H1 (cell line): ENCODE measurements at regions not wholly inside any gene's neighbourhood (a gene's known extent, or its start where the extent isn't known, plus 50 kb on each side); places are given as distances from the start of the nearest gene placed in this dataset.

ENCODE experiments used
- CTCF ChIA-PET: fragments of 300-600 bp; sonication (Branson Sonifier 250); formaldehyde crosslinking; loops from one replicate; lab custom pipeline; 2021; ENCODE audit not compliant: partially characterized antibody; lab: Charles Lee
- POLR2A ChIA-PET: fragments of 300-600 bp; sonication (Branson Sonifier 250); formaldehyde crosslinking; loops from one replicate; lab custom pipeline; 2021; ENCODE audit warnings: inconsistent platforms; ENCODE audit not compliant: partially characterized antibody; lab: Charles Lee
- DNase-seq, 2 experiments: peaks; one replicate each; pipeline versions ENCODE4 v3.0.0 to v3.0.0-alpha.2; 2010 to 2022; ENCODE audit warnings: low spot score in 2 of 2, low read depth in 1 of 2, mixed read lengths in 1 of 2
- FAIRE-seq: peaks from 2 replicates; lab custom pipeline; 2011; peaks lifted over from hg19 to GRCh38; lab: Jason Lieb, UNC
- H2AFZ ChIP-seq: 2 replicates; pipeline ENCODE4 v1.8.1; 2012; ENCODE audit warnings: low read length, inconsistent platforms
- H2AK5ac ChIP-seq: 2 replicates; pipeline ENCODE4 v1.6.1; 2013; ENCODE audit warnings: low read depth, low read length
- H2BK120ac ChIP-seq: replicated peaks from 2 replicates; pipeline ENCODE3; 2013; ENCODE audit warnings: low read depth, low read length, inconsistent platforms
- H2BK12ac ChIP-seq: 2 replicates; pipeline ENCODE4 v1.6.1; 2013; ENCODE audit warnings: low read depth, low read length
- H2BK15ac ChIP-seq: 2 replicates; pipeline ENCODE4 v1.6.1; 2013; ENCODE audit warnings: low read length
- H2BK20ac ChIP-seq: 2 replicates; pipeline ENCODE4 v1.6.1; 2013; ENCODE audit warnings: low read length
- H2BK5ac ChIP-seq: 2 replicates; pipeline ENCODE4 v1.6.1; 2013; ENCODE audit warnings: low read depth, low read length
- H3K14ac ChIP-seq: 2 replicates; pipeline ENCODE4 v1.6.1; 2013; ENCODE audit warnings: inconsistent platforms; ENCODE audit not compliant: insufficient read length
- H3K18ac ChIP-seq: 2 replicates; pipeline ENCODE4 v1.6.1; 2013; ENCODE audit warnings: low read length; ENCODE audit errors: extremely low read depth
- H3K23ac ChIP-seq: 2 replicates; pipeline ENCODE4 v1.6.1; 2013; ENCODE audit warnings: inconsistent platforms; ENCODE audit not compliant: insufficient read length
- H3K23me2 ChIP-seq: 2 replicates; pipeline ENCODE4 v1.6.1; 2013; ENCODE audit warnings: low read depth, low read length
- H3K27ac ChIP-seq: 2 replicates; pipeline ENCODE4 v1.6.1; 2011; ENCODE audit warnings: low read depth, low read length, inconsistent platforms
- H3K27me3 ChIP-seq, 4 experiments: replicated peaks in 1 of 4; 1 replicate in 1 of 4; 2 replicates in 3 of 4; pipeline versions ENCODE4 v1.6.1 to v1.8.1; 2011 to 2013; ENCODE audit warnings: low read length in 3 of 4, mild to moderate bottlenecking in 3 of 4, inconsistent platforms in 2 of 4, mixed read lengths in 2 of 4, moderate library complexity in 1 of 4; ENCODE audit not compliant: control insufficient read depth in 3 of 4, insufficient read depth in 3 of 4; ENCODE audit errors: extremely low read depth in 1 of 4
- H3K36me3 ChIP-seq, 4 experiments: 2 replicates each; pipeline versions ENCODE4 v1.6.1 to v1.8.1; 2011 to 2013; ENCODE audit warnings: mild to moderate bottlenecking in 4 of 4, low read length in 3 of 4, moderate library complexity in 2 of 4, control low read depth in 1 of 4, inconsistent platforms in 1 of 4; ENCODE audit not compliant: insufficient read depth in 4 of 4, control insufficient read depth in 2 of 4
- H3K4ac ChIP-seq: replicated peaks from 2 replicates; pipeline ENCODE3; 2013; ENCODE audit warnings: low read length, low read depth, mixed read lengths, inconsistent platforms; ENCODE audit not compliant: insufficient read length
- H3K4me1 ChIP-seq, 4 experiments: replicated peaks in 1 of 4; 1 replicate in 1 of 4; 2 replicates in 3 of 4; pipeline versions ENCODE4 v1.6.1 to v1.8.1; 2011 to 2013; ENCODE audit warnings: low read length in 3 of 4, inconsistent platforms in 2 of 4, mixed read lengths in 1 of 4; ENCODE audit not compliant: insufficient read depth in 4 of 4, control insufficient read depth in 3 of 4
- H3K4me2 ChIP-seq, 2 experiments: 2 replicates each; pipeline versions ENCODE4 v1.6.1 to v1.8.1; 2011 to 2013; ENCODE audit warnings: low read depth in 2 of 2, low read length in 2 of 2, control low read depth in 1 of 2, inconsistent platforms in 1 of 2, mild to moderate bottlenecking in 1 of 2; ENCODE audit not compliant: insufficient read depth in 1 of 2
- H3K4me3 ChIP-seq, 4 experiments: fragments of 200-600, 300-600 bp in 1 of 4; sonication (generic), shearing (Covaris generic), sonication (Bioruptor Twin) in 1 of 4; 2 replicates each; pipeline versions ENCODE4 v1.5.1 to v1.8.1; 2011 to 2016; ENCODE audit warnings: low read length in 4 of 4, low read depth in 3 of 4, control low read depth in 2 of 4, inconsistent platforms in 2 of 4, mild to moderate bottlenecking in 2 of 4, mixed read lengths in 1 of 4, moderate library complexity in 1 of 4; ENCODE audit not compliant: insufficient read depth in 2 of 4; ENCODE audit errors: extremely low read depth in 1 of 4
- H3K56ac ChIP-seq: replicated peaks from 2 replicates; pipeline ENCODE3; 2013; ENCODE audit warnings: low read depth, mild to moderate bottlenecking, mixed read lengths, low read length, inconsistent platforms; ENCODE audit not compliant: insufficient read length
- H3K79me1 ChIP-seq: 2 replicates; pipeline ENCODE4 v1.6.1; 2013; ENCODE audit warnings: low read depth, low read length, control low read depth
- H3K79me2 ChIP-seq, 2 experiments: 2 replicates each; pipeline versions ENCODE4 v1.6.1 to v1.8.1; 2012 to 2013; ENCODE audit warnings: low read length in 2 of 2, mild to moderate bottlenecking in 2 of 2, inconsistent platforms in 1 of 2; ENCODE audit not compliant: insufficient read depth in 2 of 2, control insufficient read depth in 1 of 2
- H3K9ac ChIP-seq, 4 experiments: replicated peaks in 1 of 4; 1 replicate in 1 of 4; 2 replicates in 3 of 4; pipeline versions ENCODE4 v1.6.1 to v1.8.1; 2011 to 2013; ENCODE audit warnings: low read depth in 3 of 4, low read length in 3 of 4, control low read depth in 2 of 4, mild to moderate bottlenecking in 2 of 4, moderate library complexity in 2 of 4, inconsistent platforms in 1 of 4; ENCODE audit errors: extremely low read depth in 1 of 4
- H3K9me3 ChIP-seq, 2 experiments: 2 replicates each; pipeline versions ENCODE4 v1.6.1 to v1.8.1; 2012 to 2013; ENCODE audit warnings: mild to moderate bottlenecking in 2 of 2, moderate library complexity in 2 of 2, control low read depth in 1 of 2, inconsistent platforms in 1 of 2, low read depth in 1 of 2, low read length in 1 of 2, mixed read lengths in 1 of 2; ENCODE audit not compliant: insufficient read depth in 2 of 2
- H4K20me1 ChIP-seq, 2 experiments: replicated peaks in 1 of 2; 2 replicates each; pipeline versions ENCODE3 to v1.8.1; 2011 to 2013; ENCODE audit warnings: inconsistent platforms in 2 of 2, low read length in 2 of 2, mild to moderate bottlenecking in 1 of 2; ENCODE audit not compliant: insufficient read depth in 2 of 2, control insufficient read depth in 1 of 2
- H4K5ac ChIP-seq: 2 replicates; pipeline ENCODE4 v1.6.1; 2013; ENCODE audit warnings: low read length, low read depth, mixed read lengths, inconsistent platforms; ENCODE audit not compliant: insufficient read length
- H4K8ac ChIP-seq: 2 replicates; pipeline ENCODE4 v1.8.0; 2013; ENCODE audit warnings: mild to moderate bottlenecking, moderate library complexity, low read length, inconsistent platforms; ENCODE audit not compliant: insufficient read depth; ENCODE audit errors: extremely low read depth
- H4K91ac ChIP-seq: replicated peaks from 2 replicates; pipeline ENCODE3; 2013; ENCODE audit warnings: low read length, mixed read lengths, inconsistent platforms; ENCODE audit not compliant: insufficient read length
- BACH1 ChIP-seq: IDR thresholded peaks from 2 replicates; pipeline ENCODE4 v1.6.1; 2012; ENCODE audit warnings: low read length, improper control_type of control experiment
- CBX8 ChIP-seq: fragments of 300-800, 300-1000 bp; sonication (generic); IDR thresholded peaks from 2 replicates; pipeline ENCODE4 v1.7.1; 2016; ENCODE audit warnings: low read depth, low read length, borderline replicate concordance
- E2F6 ChIP-seq: IDR thresholded peaks from 2 replicates; pipeline ENCODE4 v1.6.1; 2012; ENCODE audit warnings: inconsistent platforms
- KDM4A ChIP-seq: IDR thresholded peaks from one replicate; pipeline ENCODE4 v1.7.1; 2012; ENCODE audit warnings: low read depth, mild to moderate bottlenecking, moderate library complexity, low read length, inconsistent platforms; ENCODE audit not compliant: severe bottlenecking
- POLR2AphosphoS5 ChIP-seq: IDR thresholded peaks from 2 replicates; pipeline ENCODE4 v1.6.1; 2011; ENCODE audit warnings: low read depth, low read length
- RAD21 ChIP-seq, 2 experiments: IDR thresholded peaks in 1 of 2; conservative IDR thresholded peaks in 1 of 2; 2 replicates each; pipeline ENCODE4 v1.6.1; 2011; ENCODE audit warnings: low read depth in 2 of 2, low read length in 2 of 2, improper control_type of control experiment in 1 of 2, inconsistent platforms in 1 of 2, mild to moderate bottlenecking in 1 of 2, moderate library complexity in 1 of 2
- SIX5 ChIP-seq: IDR thresholded peaks from 2 replicates; pipeline ENCODE4 v1.6.1; 2011; ENCODE audit warnings: mild to moderate bottlenecking, low read depth, low read length
- TAF7 ChIP-seq: optimal IDR thresholded peaks from 2 replicates; pipeline ENCODE3; 2011; ENCODE audit warnings: low read depth, mild to moderate bottlenecking, inconsistent platforms, low read length, moderate library complexity, borderline replicate concordance
- USF2 ChIP-seq: IDR thresholded peaks from 2 replicates; pipeline ENCODE4 v1.6.1; 2011; ENCODE audit warnings: low read length, improper control_type of control experiment
- WGBS, 2 experiments: shearing (Covaris generic) in 1 of 2; methylation state at CpG; one replicate each; pipeline versions ENCODE4 v1.1.6 to v1.1.7; 2013 to 2015; ENCODE audit warnings: low lambda C conversion rate in 2 of 2, mixed read lengths in 2 of 2, inconsistent platforms in 1 of 2, low coverage in 1 of 2, missing lambda C conversion rate in 1 of 2; ENCODE audit not compliant: insufficient replicate concordance in 2 of 2, insufficient coverage in 1 of 2, insufficient read length in 1 of 2; ENCODE audit errors: extremely low coverage in 1 of 2, missing lambda C conversion rate in 1 of 2; 5-methylcytosine and 5-hydroxymethylcytosine counted together

GRCh38 chr1:181347495-181348390 lies 135.6 kb upstream of the CACNA1E start:
- H2BK20ac ChIP-seq = no peak overlapping the region
- H3K23ac ChIP-seq = no peak overlapping the region
- no peak overlapping the region for H3K14ac ChIP-seq
- no peak overlapping the region for H2AK5ac ChIP-seq
- no peak overlapping the region for H4K8ac ChIP-seq
- no peak overlapping the region for H4K5ac ChIP-seq
- H2BK5ac ChIP-seq = no peak overlapping the region
- H3K4me2 ChIP-seq = no peak overlapping the region
- peaks cover 0 to 2% of the 10 kb centered on the region in 2 experiments for H4K20me1 ChIP-seq
- H3K9ac ChIP-seq = no peak overlapping the region
- H3K23me2 ChIP-seq = no peaks in the 10 kb centered on the region
- ChIA-PET CTCF (interaction anchor here (1.0 to 1.1 kb wide), 2 partner anchors 23 to 51 kb away, joined by 3 to 4 read pairs; no protein-coding TSS in a partner anchor), POLR2A (no interaction called here)
- H3K4me1 ChIP-seq = peaks cover 0 to 3% (median 0%) of the 10 kb centered on the region in 4 experiments; a peak in 1 of 7 replicates
- 91% methylated on average over 14 of the region's 14 CpGs; no CpG with 5 or more reads in 1 of the 2 experiments for WGBS, 2 experiments
- H4K91ac ChIP-seq = no peak overlapping the region
- H2BK15ac ChIP-seq = no peak overlapping the region
- H2AFZ ChIP-seq = no peak overlapping the region
- no peak overlapping the region for H3K18ac ChIP-seq
- no peak overlapping the region for H2BK120ac ChIP-seq
- no peak overlapping the region for H3K4ac ChIP-seq
- H3K79me1 ChIP-seq = no peaks in the 10 kb centered on the region
- no peak overlapping the region for H2BK12ac ChIP-seq
- no peaks in the 10 kb centered on the region for H3K9me3 ChIP-seq
- H3K56ac ChIP-seq = no peak overlapping the region
- H3K27ac ChIP-seq = no peak overlapping the region
- H3K79me2 ChIP-seq = no peaks in the 10 kb centered on the region
- no peaks in the 10 kb centered on the region for H3K27me3 ChIP-seq
- DNase-seq (no peak), FAIRE-seq (no peak)
- H3K4me3 ChIP-seq = no peak overlapping the region
- H3K36me3 ChIP-seq = no peaks in the 10 kb centered on the region
- TF ChIP-seq RAD21 (IDR thresholded peaks at IDR 0.05 in 1 of 2, conservative IDR thresholded peaks at IDR 0.05 in 1 of 2; ENCODE audit: low read depth in 2 of 2, low read length in 2 of 2) (no peak), CBX8 (no peak), POLR2AphosphoS5 (no peak), BACH1 (no peak), KDM4A (no peak), SIX5 (no peak), TAF7 (no peak), E2F6 (no peak), USF2 (no peak)
